Endothelial cell of umbilical vein (primary cell): ENCODE measurements at regions not wholly inside any gene's neighbourhood (a gene's known extent, or its start where the extent isn't known, plus 50 kb on each side); places are given as distances from the start of the nearest gene placed in this dataset.

Experiments used
- BruUV-seq: library from RNA; stranded (reverse); fragments of 400-500 nt; replicated peaks from 2 replicates; lab custom pipeline; 2021; lab: Mats Ljungman, UMichigan
- CTCF ChIA-PET: fragments of 300-600, 350-600 bp; sonication (Branson Sonifier 250); formaldehyde crosslinking; loops from one replicate; lab custom pipeline; 2021; ENCODE audit warnings: antibody characterized with exemption, inconsistent platforms; lab: Charles Lee
- POLR2A ChIA-PET: fragments of 300-600, 350-600 bp; sonication (Branson Sonifier 250); formaldehyde crosslinking; loops from one replicate; lab custom pipeline; 2021; ENCODE audit warnings: antibody characterized with exemption, inconsistent platforms; lab: Charles Lee
- DNase-seq: peaks from one replicate; pipeline ENCODE4 v3.0.0-alpha.2; 2011; ENCODE audit warnings: low read depth, low spot score
- FAIRE-seq: peaks from 2 replicates; lab custom pipeline; 2011; peaks lifted over from hg19 to GRCh38; lab: Jason Lieb, UNC
- H2AFZ ChIP-seq: 2 replicates; pipeline ENCODE4 v1.6.0; 2012; ENCODE audit warnings: low read depth, low read length, control low read depth, inconsistent platforms
- H3K27ac ChIP-seq: 2 replicates; pipeline ENCODE4 v1.5.1; 2011; ENCODE audit warnings: low read depth, mild to moderate bottlenecking, control low read depth, low read length, moderate library complexity; ENCODE audit not compliant: insufficient read depth
- H3K27me3 ChIP-seq, 2 experiments: 2 replicates each; pipeline versions ENCODE4 v1.6.0 to v1.6.1; 2011; ENCODE audit warnings: low read length in 2 of 2, mixed read lengths in 1 of 2; ENCODE audit not compliant: control insufficient read depth in 2 of 2, insufficient read depth in 2 of 2
- H3K36me3 ChIP-seq, 2 experiments: 2 replicates in 1 of 2; 3 replicates in 1 of 2; pipeline ENCODE4 v1.5.1; 2011; ENCODE audit warnings: low read length in 2 of 2, mild to moderate bottlenecking in 1 of 2, moderate library complexity in 1 of 2; ENCODE audit not compliant: control insufficient read depth in 2 of 2, insufficient read depth in 2 of 2; ENCODE audit errors: extremely low read depth in 1 of 2
- H3K4me1 ChIP-seq: 3 replicates; pipeline ENCODE4 v1.5.1; 2011; ENCODE audit warnings: mild to moderate bottlenecking, low read length; ENCODE audit not compliant: control insufficient read depth, insufficient read depth; ENCODE audit errors: extremely low read depth
- H3K4me2 ChIP-seq: 2 replicates; pipeline ENCODE4 v1.6.1; 2011; ENCODE audit warnings: low read length, control low read depth, mixed read lengths; ENCODE audit not compliant: insufficient read depth
- H3K4me3 ChIP-seq, 3 experiments: fragments of 200-600 bp in 1 of 3; sonication (generic), shearing (Covaris generic) in 1 of 3; replicated peaks in 1 of 3; 2 replicates each; pipeline ENCODE4 v1.5.1; 2011 to 2016; ENCODE audit warnings: control low read depth in 3 of 3, low read length in 3 of 3, mild to moderate bottlenecking in 2 of 3, inconsistent platforms in 1 of 3, low read depth in 1 of 3, moderate library complexity in 1 of 3; ENCODE audit not compliant: insufficient read depth in 1 of 3
- H3K79me2 ChIP-seq: 2 replicates; pipeline ENCODE4 v1.6.0; 2012; ENCODE audit warnings: low read length, inconsistent platforms; ENCODE audit not compliant: control insufficient read depth, insufficient read depth
- H3K9ac ChIP-seq: replicated peaks from 2 replicates; pipeline ENCODE3; 2011; ENCODE audit warnings: low read length, control low read depth; ENCODE audit not compliant: insufficient read depth; ENCODE audit errors: extremely low read depth
- H3K9me1 ChIP-seq: replicated peaks from 3 replicates; pipeline ENCODE4 v1.6.0; 2011; ENCODE audit warnings: mild to moderate bottlenecking, low read length; ENCODE audit not compliant: control insufficient read depth, insufficient read depth; ENCODE audit errors: extremely low read depth
- H3K9me3 ChIP-seq: replicated peaks from 2 replicates; pipeline ENCODE4 v1.5.1; 2012; ENCODE audit warnings: low read length, inconsistent platforms; ENCODE audit not compliant: control insufficient read depth, insufficient read depth
- H4K20me1 ChIP-seq: replicated peaks from 2 replicates; pipeline ENCODE3; 2011; ENCODE audit warnings: mild to moderate bottlenecking, low read length; ENCODE audit not compliant: control insufficient read depth, insufficient read depth; ENCODE audit errors: extremely low read depth
- EZH2 ChIP-seq: IDR thresholded peaks from 2 replicates; pipeline ENCODE4 v1.6.1; 2012; ENCODE audit warnings: borderline replicate concordance, low read depth, mild to moderate bottlenecking, moderate library complexity, low read length, inconsistent platforms; ENCODE audit not compliant: severe bottlenecking
- FOS ChIP-seq: IDR thresholded peaks from 2 replicates; pipeline ENCODE4 v1.6.1; 2011; ENCODE audit warnings: mild to moderate bottlenecking, low read length, moderate library complexity, borderline replicate concordance; ENCODE audit not compliant: insufficient read depth
- JUN ChIP-seq: IDR thresholded peaks from 2 replicates; pipeline ENCODE4 v1.6.1; 2011; ENCODE audit warnings: borderline replicate concordance, low read depth; ENCODE audit not compliant: insufficient read length, insufficient read depth
- POLR2A ChIP-seq: IDR thresholded peaks from 2 replicates; pipeline ENCODE4 v1.6.1; 2012; ENCODE audit warnings: low read depth, mild to moderate bottlenecking, control low read depth, low read length
- POLR2AphosphoS5 ChIP-seq: IDR thresholded peaks from 2 replicates; pipeline ENCODE4 v1.6.1; 2012; ENCODE audit warnings: low read depth, mild to moderate bottlenecking, control low read depth, low read length, moderate library complexity; ENCODE audit not compliant: insufficient read depth
- dilution Hi-C: fragments of 300-500 bp; cut with MboI; formaldehyde crosslinking; loops from one replicate; pipeline ENCODE4 v1.15.0; 2019; ENCODE audit warnings: low sequenced_read_pairs; ENCODE audit not compliant: extremely low pct_ligation_motif_present
- intact Hi-C: fragments of 100-400 bp; cut with micrococcal nuclease; formaldehyde crosslinking; loops from one replicate; pipeline ENCODE4 v1.10.0; 2022
- TF ChIP-seq, protein P1 (sequence below), 2 donors: IDR thresholded peaks; 1 replicate in 1 of 2; 2 replicates in 1 of 2; pipeline ENCODE4 v1.5.1; 2011; ENCODE audit warnings: low read length in 2 of 2, mild to moderate bottlenecking in 2 of 2, moderate library complexity in 2 of 2, control low read depth in 1 of 2, inconsistent platforms in 1 of 2, low read depth in 1 of 2; ENCODE audit not compliant: insufficient read depth in 1 of 2; ENCODE audit errors: extremely low read depth in 1 of 2
- TF ChIP-seq, protein P2 (sequence below): IDR thresholded peaks from 2 replicates; pipeline ENCODE4 v1.6.1; 2011; ENCODE audit not compliant: insufficient read depth, insufficient read length

DNA sequence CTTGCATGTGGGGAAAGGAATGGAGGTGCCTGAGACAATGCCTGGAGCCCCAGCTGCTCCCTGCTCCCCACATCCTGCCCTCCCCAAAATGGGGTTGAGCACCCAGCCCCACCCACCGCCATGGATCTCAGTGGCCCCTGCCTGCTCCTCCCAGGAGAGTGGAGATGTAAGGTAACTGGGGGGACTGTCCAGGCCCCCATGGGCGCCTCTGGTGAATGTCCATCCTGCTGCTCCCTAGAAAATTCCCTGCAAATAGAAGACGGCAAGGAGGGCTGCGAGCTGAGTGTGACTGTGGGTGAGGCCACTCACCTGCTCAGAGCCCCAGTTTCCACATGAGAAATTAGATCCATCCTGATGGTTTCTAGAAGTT, 101.6 kb downstream of the RAMP3 start:
- FAIRE-seq (no peak), DNase-seq (no peak)
- ChIA-PET POLR2A (interaction anchor here (0.6 kb wide), 1 partner anchor 105 kb away, joined by 6 read pairs; no protein-coding TSS in a partner anchor), CTCF (interaction anchor here (0.7 to 3.9 kb wide), 10 partner anchors 9 to 404 kb away, joined by 3 to 87 read pairs (median 4); partner anchors contain the start of gene RAMP3)
- no peaks in the 10 kb centered on the region for H3K79me2 ChIP-seq
- intact Hi-C loops: no loop called here
- dilution Hi-C loops: no loop called here
- no peaks in the 10 kb centered on the region for H4K20me1 ChIP-seq
- no peaks in the 10 kb centered on the region for H3K36me3 ChIP-seq
- no peaks in the 10 kb centered on the region for H3K4me1 ChIP-seq
- no peak overlapping the region for H3K4me2 ChIP-seq
- H3K9me3 ChIP-seq: no peaks in the 10 kb centered on the region
- peaks cover 0 to 3% of the 10 kb centered on the region in 2 experiments for H3K27me3 ChIP-seq
- no peak for TF ChIP-seq POLR2A
- TF ChIP-seq, protein P1, sequence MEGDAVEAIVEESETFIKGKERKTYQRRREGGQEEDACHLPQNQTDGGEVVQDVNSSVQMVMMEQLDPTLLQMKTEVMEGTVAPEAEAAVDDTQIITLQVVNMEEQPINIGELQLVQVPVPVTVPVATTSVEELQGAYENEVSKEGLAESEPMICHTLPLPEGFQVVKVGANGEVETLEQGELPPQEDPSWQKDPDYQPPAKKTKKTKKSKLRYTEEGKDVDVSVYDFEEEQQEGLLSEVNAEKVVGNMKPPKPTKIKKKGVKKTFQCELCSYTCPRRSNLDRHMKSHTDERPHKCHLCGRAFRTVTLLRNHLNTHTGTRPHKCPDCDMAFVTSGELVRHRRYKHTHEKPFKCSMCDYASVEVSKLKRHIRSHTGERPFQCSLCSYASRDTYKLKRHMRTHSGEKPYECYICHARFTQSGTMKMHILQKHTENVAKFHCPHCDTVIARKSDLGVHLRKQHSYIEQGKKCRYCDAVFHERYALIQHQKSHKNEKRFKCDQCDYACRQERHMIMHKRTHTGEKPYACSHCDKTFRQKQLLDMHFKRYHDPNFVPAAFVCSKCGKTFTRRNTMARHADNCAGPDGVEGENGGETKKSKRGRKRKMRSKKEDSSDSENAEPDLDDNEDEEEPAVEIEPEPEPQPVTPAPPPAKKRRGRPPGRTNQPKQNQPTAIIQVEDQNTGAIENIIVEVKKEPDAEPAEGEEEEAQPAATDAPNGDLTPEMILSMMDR (IDR thresholded peaks at IDR 0.05; ENCODE audit: extremely low read depth in 1 of 2, insufficient read depth in 1 of 2, low read depth in 1 of 2, low read length in 2 of 2): no peak
- TF ChIP-seq, protein P2, sequence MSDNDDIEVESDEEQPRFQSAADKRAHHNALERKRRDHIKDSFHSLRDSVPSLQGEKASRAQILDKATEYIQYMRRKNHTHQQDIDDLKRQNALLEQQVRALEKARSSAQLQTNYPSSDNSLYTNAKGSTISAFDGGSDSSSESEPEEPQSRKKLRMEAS: no peak
- TF ChIP-seq POLR2AphosphoS5: no peak
- TF ChIP-seq JUN: no peak
- TF ChIP-seq EZH2: no peak
- TF ChIP-seq FOS: no peak
- no peaks in the 10 kb centered on the region for H3K9me1 ChIP-seq
- H3K27ac ChIP-seq: no peak overlapping the region
- H2AFZ ChIP-seq: no peak overlapping the region
- H3K9ac ChIP-seq: no peak overlapping the region
- no peak overlapping the region for H3K4me3 ChIP-seq
- no TSS peak for BruUV-seq
